HT1080 (cell line): ENCODE measurements at regions not wholly inside any gene's neighbourhood (a gene's known extent, or its start where the extent isn't known, plus 50 kb on each side); places are given as distances from the start of the nearest gene placed in this dataset.
"Not testable (repeated sequence)": the region's sequence is repeated elsewhere in the genome, so short reads cannot be mapped to it uniquely, and the experiment has no call there.

Source experiments
- DNase-seq: peaks from one replicate; pipeline ENCODE4 v3.0.0-alpha.2; 2015; ENCODE audit warnings: low read depth

DNA sequence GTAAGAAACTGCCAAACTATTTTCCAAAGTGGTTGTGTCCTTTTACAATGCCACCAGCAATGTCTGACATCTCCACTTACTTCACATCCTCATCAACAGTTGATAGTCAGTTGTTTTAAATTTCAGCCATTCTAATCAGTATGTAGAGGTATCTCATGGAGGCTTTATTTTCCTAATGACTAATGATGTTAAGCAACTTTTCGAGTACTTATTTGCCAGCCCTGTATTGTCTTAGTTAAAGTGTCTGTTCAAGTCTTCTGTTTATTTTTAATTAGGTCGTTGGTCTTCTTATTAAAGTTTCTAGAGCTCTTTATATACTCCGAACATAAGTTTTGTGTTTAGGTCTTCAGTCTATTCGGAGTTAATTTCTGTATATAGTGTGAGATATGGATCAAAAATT, 54.9 kb upstream of the NBPF12 start:
- DNase-seq: not testable (repeated sequence)

DNA sequence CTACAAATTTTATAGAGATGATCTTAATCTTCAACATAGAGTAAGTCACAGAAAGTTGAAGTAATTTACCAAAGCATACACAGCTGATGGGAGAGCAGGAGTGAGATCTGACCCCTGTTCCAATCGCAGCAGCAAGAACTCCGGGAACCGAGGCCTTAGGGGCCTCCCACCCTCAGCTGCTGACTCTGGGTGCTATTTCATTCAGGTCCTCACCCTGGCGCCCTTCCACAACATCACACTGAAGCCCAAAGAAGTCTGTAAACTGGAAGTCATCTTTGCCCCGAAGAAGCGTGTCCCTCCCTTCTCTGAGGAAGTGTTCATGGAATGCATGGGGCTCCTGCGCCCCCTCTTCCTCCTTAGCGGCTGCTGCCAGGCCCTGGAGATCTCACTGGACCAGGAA, 57.0 kb upstream of the NBPF12 start:
- not testable (repeated sequence) for DNase-seq

GRCh38 chr1:146863799-146864319, 74.3 kb upstream of the NBPF12 start:
- DNase-seq: peak; percentile 6

DNA sequence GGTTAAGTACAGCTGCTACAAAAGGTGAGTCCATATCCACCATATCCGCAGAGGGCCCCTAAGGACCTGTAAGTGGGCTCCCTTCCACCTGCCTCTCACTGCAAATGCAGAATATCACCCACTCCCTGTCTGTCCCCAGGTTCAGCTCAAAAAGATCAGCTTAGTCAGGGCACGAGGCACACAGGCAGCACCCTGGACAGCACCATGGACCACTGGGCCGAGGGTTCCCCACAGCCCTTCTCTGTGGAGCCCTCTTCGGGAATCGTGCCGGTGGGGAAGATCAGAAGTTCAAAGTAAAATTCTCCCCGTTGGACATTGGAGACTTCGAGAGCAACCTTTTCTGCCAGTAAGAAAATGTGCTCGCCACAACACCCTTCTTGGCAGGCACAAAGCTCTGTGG, 85.0 kb upstream of the NBPF12 start:
- DNase-seq: not testable (repeated sequence)

- DNase-seq: peak; percentile 8
Observed at GRCh38 chr1:146850352-146850889, 87.7 kb upstream of the NBPF12 start.

GRCh38 chr1:146838725-146839124, 99.4 kb upstream of the NBPF12 start:
- DNase-seq: not testable (repeated sequence)

DNA sequence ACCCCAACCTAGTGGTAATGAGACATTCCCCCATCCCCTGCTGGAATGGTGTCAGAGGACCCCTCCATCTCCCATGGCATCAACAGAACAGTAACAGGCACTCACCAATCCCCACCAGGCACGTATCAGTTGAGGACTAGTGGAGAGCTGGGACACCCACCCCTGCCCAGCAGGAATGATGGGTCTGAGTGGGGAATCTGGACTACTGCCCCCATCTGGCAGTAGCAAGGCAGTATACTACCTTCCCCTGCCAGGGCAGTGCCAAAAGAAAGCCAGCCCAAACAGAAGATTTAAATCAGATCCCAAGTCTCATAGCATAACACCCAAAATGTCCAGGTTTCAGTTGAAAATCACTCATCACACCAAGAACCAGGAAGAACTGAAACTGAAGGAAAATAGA, 111.2 kb upstream of the NBPF12 start:
- DNase-seq: not testable (repeated sequence)

DNA sequence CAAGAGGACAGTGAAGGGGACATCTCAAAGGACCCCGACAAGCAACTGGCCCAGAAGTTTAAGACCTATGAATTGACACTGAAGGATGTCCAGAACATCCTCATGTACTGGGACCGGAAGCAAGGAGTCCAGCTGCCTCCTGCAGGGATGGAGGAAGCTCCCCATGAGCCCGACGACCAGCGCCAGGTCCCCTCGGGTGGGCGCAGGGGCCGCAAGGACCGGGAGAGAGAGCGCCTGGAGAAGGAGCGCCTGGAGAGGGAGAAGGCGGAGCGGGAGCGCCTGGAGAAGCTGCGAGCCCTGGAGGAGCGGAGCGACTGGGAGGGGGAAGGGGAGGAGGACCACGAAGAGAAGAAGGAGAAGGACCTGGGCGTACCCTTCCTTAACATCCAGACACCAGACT, 143.9 kb upstream of the NBPF12 start:
- not testable (repeated sequence) for DNase-seq

GRCh38 chr1:146792725-146793124, 145.4 kb upstream of the NBPF12 start:
- not testable (repeated sequence) for DNase-seq

GRCh38 chr1:146784212-146784940, 153.7 kb upstream of the NBPF12 start:
- DNase-seq: peak; percentile 41

DNA sequence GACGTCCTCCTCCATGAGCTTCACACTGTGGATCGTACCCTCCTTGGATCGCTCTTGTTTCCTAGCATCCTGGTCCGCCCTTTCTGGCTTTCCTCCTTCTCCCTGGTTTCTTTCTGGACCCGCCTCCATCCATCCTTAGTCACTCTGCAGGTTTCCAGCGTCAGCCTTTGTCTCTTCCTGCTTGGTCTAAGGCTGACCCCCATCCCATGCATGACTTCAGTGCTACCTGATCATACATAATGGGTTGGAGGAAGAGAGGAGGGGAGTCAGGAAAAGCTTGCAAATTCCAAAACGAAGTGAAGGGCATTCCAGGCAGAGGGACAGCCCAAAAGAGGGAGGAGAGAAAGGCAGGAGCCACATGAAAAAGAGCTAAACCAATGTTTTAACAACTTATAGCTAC, 156.9 kb upstream of the NBPF12 start:
- DNase-seq: not testable (repeated sequence)

DNA sequence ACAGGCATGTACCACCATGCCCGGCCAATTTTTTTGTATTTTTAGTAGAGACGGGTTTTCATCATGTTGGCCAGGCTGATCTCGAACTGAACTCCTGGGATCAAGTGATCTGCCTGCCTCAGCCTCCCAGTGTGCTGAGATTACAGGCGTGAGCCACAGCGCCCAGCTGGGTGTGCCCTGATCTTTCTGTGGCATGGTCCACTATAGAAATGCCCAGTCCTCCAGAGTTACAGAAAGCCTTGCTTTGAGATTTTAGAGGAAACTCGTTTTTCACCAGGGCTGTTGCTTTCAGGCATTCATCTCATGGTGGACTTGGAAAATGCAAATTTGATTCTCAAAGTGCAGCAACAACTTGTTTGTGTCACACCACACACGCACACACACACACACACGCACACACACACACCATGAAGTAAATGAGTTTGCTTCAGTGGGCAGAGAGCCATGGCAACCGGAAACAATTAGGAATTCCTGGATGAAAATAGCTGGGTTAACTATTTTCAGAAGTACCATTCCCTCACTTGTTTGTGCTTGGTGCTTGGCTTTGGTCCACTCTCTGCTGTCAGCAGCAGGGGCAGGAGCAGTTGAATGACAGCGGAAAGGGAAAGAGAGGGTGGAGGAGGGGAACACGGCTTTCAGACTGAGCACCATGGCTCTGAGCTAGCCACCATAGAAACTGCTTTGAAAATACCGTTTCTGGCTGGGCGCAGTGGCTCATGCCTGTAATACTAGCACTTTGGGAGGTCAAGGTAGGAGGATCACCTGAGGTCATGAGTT, 160.1 kb upstream of the NBPF12 start:
- DNase-seq: not testable (repeated sequence)

DNA sequence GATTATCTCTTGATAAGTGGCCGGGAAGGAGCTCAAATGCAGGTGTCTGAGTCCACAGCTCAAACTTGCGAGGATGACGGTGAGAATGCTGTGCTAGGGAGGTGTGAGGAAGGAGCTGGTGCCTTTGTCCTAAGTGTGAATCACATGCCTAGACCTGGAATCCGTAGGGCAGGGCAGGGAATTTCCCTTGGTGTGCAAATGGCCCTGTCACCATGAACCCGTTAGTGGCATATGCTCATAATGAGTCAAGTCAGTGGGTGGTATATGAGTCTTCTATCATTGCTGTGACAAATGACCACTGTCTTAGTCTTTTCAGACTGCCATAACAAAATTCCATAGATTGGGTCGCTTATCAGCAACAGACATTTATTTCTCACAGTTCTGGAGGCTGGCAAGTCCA, 163.1 kb upstream of the NBPF12 start:
- not testable (repeated sequence) for DNase-seq

DNA sequence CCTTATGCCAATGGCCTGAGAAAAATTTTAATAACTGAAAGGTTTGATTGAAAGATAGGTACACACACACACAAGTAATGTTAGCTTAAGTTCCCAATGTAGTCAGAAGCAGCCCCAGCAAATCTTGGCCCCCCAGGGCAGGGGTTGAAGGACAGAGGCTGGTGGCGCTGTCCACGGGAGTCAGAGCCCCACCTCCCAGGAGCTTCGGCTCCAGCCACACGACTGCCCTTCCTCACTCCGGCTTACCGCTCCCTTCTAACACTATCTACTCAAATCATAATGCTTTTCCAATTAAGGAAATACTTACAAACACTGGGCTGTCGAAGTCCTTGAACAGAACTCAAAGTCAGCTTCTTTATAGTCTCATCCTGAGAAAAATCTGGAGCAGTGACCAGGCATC, 163.9 kb upstream of the NBPF12 start:
- DNase-seq: not testable (repeated sequence)

- not testable (repeated sequence) for DNase-seq
Observed at GRCh38 chr1:146771409-146771808, 166.7 kb upstream of the NBPF12 start.

- not testable (repeated sequence) for DNase-seq
Observed at GRCh38 chr1:146770998-146771397, 167.1 kb upstream of the NBPF12 start.

DNA sequence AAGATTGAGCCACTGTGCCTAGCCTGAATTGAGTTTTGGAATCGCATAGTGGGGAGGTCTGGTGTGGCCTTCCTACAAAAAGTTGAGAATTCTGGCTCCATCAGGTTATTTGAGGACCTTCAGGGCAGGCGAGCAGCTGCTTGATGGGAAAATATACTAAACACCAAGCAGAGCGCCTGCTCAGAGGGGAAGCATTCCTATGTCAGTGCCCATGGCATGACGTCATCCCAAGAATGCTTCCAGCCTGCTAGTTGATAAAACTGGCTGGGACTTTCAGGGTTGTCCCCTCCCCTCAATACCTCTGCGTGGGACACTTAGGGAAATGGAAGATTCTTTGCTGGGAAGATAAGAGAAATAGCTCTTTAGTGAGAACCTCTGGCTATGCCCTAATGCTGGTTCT, 174.9 kb upstream of the NBPF12 start:
- not testable (repeated sequence) for DNase-seq

- DNase-seq: not testable (repeated sequence)
Observed at GRCh38 chr1:146756858-146757257, 181.3 kb upstream of the NBPF12 start.

DNA sequence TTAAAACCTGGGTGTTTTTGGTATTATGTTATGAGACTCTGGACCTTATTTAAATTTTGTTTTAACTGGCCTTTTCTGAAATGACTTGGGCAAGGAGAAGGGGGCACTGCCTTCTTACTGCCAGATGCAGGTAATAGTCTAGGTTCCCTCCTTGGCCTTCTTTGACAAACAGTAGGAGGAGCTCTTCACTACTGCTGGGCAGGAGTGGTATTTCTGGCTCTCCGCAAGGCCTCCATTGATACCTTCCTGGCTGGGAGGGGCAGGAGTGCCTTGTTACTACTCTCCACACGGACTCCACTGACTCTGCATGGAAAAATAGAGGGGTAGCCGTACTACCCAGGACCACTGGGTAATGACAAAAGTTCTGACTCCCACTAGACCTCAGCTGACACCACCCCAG, 189.4 kb upstream of the NBPF12 start:
- DNase-seq: not testable (repeated sequence)

DNA sequence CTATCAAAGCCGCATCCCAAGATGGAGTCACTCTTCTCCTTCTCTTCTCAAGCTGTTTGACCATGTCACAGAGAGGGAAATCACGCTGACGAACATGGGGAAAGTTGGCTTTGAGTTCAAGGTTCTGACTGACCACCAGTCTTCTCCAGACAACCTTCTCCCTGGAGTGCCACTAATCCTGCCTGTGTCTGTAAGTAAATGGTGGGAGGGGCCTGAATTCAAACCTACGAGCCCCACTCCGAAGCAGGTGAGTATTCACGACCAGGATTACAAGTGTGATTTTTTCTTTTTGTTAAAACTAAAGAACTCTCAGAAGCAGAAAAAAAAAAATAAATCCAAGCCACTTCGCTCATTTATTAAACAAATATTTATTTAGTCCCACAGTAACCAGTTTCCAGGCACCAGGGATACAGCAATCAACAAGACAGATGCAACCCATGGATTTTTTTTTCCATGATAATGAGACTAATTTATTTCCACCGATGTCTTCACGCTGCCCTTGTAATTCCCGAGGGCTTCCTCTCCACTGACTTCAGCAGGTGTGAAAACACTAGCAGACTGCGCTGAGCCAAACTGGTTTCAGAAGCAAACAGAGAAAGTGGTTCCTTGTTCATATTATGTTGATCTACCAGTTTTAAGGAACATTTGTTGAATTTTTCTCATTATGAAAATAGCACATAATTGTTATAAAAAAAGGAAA, 206.0 kb upstream of the NBPF12 start:
- not testable (repeated sequence) for DNase-seq

GRCh38 chr1:146729642-146730344, 208.3 kb upstream of the NBPF12 start:
- DNase-seq: not testable (repeated sequence)
